Peyer's patch (tissue), 4 donors: ENCODE measurements at regions not wholly inside any gene's neighbourhood (a gene's known extent, or its start where the extent isn't known, plus 50 kb on each side); places are given as distances from the start of the nearest gene placed in this dataset.
"Not testable (repeated sequence)": the region's sequence is repeated elsewhere in the genome, so short reads cannot be mapped to it uniquely, and the experiment has no call there.

Experiments used
- CTCF ChIP-seq, 6 experiments: fragments of 450-650 bp in 4 of 6; fragments of 200-600 bp in 2 of 6; sonication (generic) in 1 of 6; IDR thresholded peaks; one replicate each; pipeline ENCODE4 v1.5.1; 2017 to 2019; ENCODE audit warnings: antibody characterized with exemption in 6 of 6, mild to moderate bottlenecking in 3 of 6, moderate library complexity in 1 of 6
- POLR2A ChIP-seq, 2 donors: fragments of 450-650 bp; IDR thresholded peaks; one replicate each; pipeline ENCODE4 v1.5.1; 2017; ENCODE audit warnings: antibody characterized with exemption in 2 of 2, mild to moderate bottlenecking in 2 of 2, moderate library complexity in 2 of 2

- TF ChIP-seq POLR2A, CTCF (IDR thresholded peaks at IDR 0.05): not testable (repeated sequence)
Observed at GRCh38 chr16:10275214-10275996, 93.2 kb upstream of the GRIN2A start.
